Keratinocyte (primary cell): ENCODE measurements at regions not wholly inside any gene's neighbourhood (a gene's known extent, or its start where the extent isn't known, plus 50 kb on each side); places are given as distances from the start of the nearest gene placed in this dataset.

Source experiments
- DNase-seq: peaks from one replicate; pipeline ENCODE4 v3.0.0-alpha.2; 2011; ENCODE audit warnings: low read depth, missing footprints, low spot score
- FAIRE-seq: peaks from 2 replicates; lab custom pipeline; 2011; peaks lifted over from hg19 to GRCh38; lab: Jason Lieb, UNC
- H2AFZ ChIP-seq: 2 replicates; pipeline ENCODE4 v1.6.0; 2012; ENCODE audit warnings: low read length, control low read depth, inconsistent platforms; ENCODE audit not compliant: control insufficient read depth
- H3K27ac ChIP-seq: 2 replicates; pipeline ENCODE4 v1.5.1; 2011; ENCODE audit warnings: low read length; ENCODE audit not compliant: control insufficient read depth, insufficient read depth
- H3K27me3 ChIP-seq: 3 replicates; pipeline ENCODE4 v1.6.0; 2011; ENCODE audit warnings: low read length; ENCODE audit not compliant: control insufficient read depth, insufficient read depth; ENCODE audit errors: extremely low read depth
- H3K36me3 ChIP-seq, 2 experiments: 2 replicates in 1 of 2; 3 replicates in 1 of 2; pipeline ENCODE4 v1.5.1; 2011; ENCODE audit warnings: low read length in 2 of 2, mild to moderate bottlenecking in 1 of 2; ENCODE audit not compliant: control insufficient read depth in 2 of 2, insufficient read depth in 2 of 2; ENCODE audit errors: extremely low read depth in 1 of 2
- H3K4me1 ChIP-seq: 3 replicates; pipeline ENCODE4 v1.5.1; 2011; ENCODE audit warnings: low read length; ENCODE audit not compliant: control insufficient read depth, insufficient read depth; ENCODE audit errors: extremely low read depth
- H3K4me2 ChIP-seq: 3 replicates; pipeline ENCODE4 v1.6.0; 2011; ENCODE audit warnings: low read depth, low read length; ENCODE audit not compliant: control insufficient read depth, insufficient read depth; ENCODE audit errors: extremely low read depth
- H3K4me3 ChIP-seq, 3 experiments: fragments of 200-600 bp in 1 of 3; sonication (generic) in 1 of 3; 2 replicates in 2 of 3; 3 replicates in 1 of 3; pipeline ENCODE4 v1.5.1; 2011 to 2016; ENCODE audit warnings: low read length in 3 of 3, mild to moderate bottlenecking in 3 of 3, control low read depth in 2 of 3, inconsistent platforms in 1 of 3, low read depth in 1 of 3, mixed read lengths in 1 of 3, mixed run types in 1 of 3, moderate library complexity in 1 of 3; ENCODE audit not compliant: control insufficient read depth in 2 of 3, insufficient read depth in 2 of 3; ENCODE audit errors: extremely low read depth in 1 of 3
- H3K79me2 ChIP-seq: 2 replicates; pipeline ENCODE4 v1.6.0; 2012; ENCODE audit warnings: low read length; ENCODE audit not compliant: control insufficient read depth, insufficient read depth
- H3K9ac ChIP-seq: 3 replicates; pipeline ENCODE4 v1.6.0; 2011; ENCODE audit warnings: low read length; ENCODE audit not compliant: control insufficient read depth, insufficient read depth; ENCODE audit errors: extremely low read depth
- H3K9me1 ChIP-seq: 3 replicates; pipeline ENCODE4 v1.6.0; 2011; ENCODE audit warnings: low read length; ENCODE audit not compliant: control insufficient read depth, insufficient read depth; ENCODE audit errors: extremely low read depth
- H3K9me3 ChIP-seq: 2 replicates; pipeline ENCODE4 v1.5.1; 2012; ENCODE audit warnings: low read depth, low read length; ENCODE audit not compliant: control insufficient read depth
- H4K20me1 ChIP-seq: 3 replicates; pipeline ENCODE4 v1.6.0; 2011; ENCODE audit warnings: low read length; ENCODE audit not compliant: control insufficient read depth, insufficient read depth; ENCODE audit errors: extremely low read depth
- CTCF ChIP-seq, 3 experiments: IDR thresholded peaks in 1 of 3; conservative IDR thresholded peaks in 1 of 3; optimal IDR thresholded peaks in 1 of 3; 2 replicates in 2 of 3; 3 replicates in 1 of 3; pipeline versions ENCODE3 to v1.5.1; 2011; ENCODE audit warnings: low read length in 3 of 3, mild to moderate bottlenecking in 3 of 3, moderate library complexity in 2 of 3, control low read depth in 1 of 3, inconsistent platforms in 1 of 3; ENCODE audit not compliant: insufficient read depth in 2 of 3; ENCODE audit errors: extremely low read depth in 1 of 3
- EZH2 ChIP-seq: IDR thresholded peaks from one replicate; pipeline ENCODE4 v1.6.1; 2012; ENCODE audit warnings: inconsistent platforms, mild to moderate bottlenecking, low read length, moderate library complexity
- dilution Hi-C: fragments of 300-500 bp; cut with MboI; formaldehyde crosslinking; loops from one replicate; pipeline ENCODE4 v1.7.0; 2020; ENCODE audit warnings: low sequenced_read_pairs; ENCODE audit not compliant: extremely low pct_ligation_motif_present

DNA sequence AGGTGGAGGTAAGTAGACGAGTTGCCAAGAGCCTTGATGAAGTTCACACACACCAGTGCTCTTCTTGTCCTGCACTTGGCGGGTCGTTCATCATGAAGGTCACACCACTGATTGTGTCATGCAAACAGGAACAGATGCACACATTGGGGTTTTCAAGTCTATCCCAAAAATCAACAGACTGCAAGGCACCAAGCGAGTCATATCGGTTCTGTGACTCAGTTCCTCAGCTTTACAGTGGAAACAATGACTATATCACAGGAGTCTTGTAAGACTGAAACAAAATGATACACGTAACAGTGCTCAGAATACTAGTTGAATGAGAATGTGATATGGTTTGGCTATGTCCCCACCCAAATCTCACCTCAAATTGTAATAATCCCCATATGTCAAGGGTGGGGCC lies 526.9 kb upstream of the ID2 start:
- Histone ChIP-seq H3K27me3 (no peaks in the 10 kb centered on the region), H3K27ac (no peak overlapping the region), H3K9me3 (no peaks in the 10 kb centered on the region), H3K9ac (no peak overlapping the region), H3K4me1 (no peaks in the 10 kb centered on the region), H3K4me3 (no peak overlapping the region), H3K4me2 (no peak overlapping the region), H3K9me1 (no peaks in the 10 kb centered on the region), H2AFZ (no peak overlapping the region), H4K20me1 (no peaks in the 10 kb centered on the region), H3K79me2 (no peaks in the 10 kb centered on the region), H3K36me3 (no peaks in the 10 kb centered on the region)
- no peak for DNase-seq
- TF ChIP-seq CTCF (optimal IDR thresholded peaks at IDR 0.05 in 1 of 3, IDR thresholded peaks at IDR 0.05 in 1 of 3, conservative IDR thresholded peaks at IDR 0.05 in 1 of 3; ENCODE audit: extremely low read depth in 1 of 3, insufficient read depth in 2 of 3, low read length in 3 of 3) (no peak), EZH2 (no peak)
- FAIRE-seq, result no peak
- dilution Hi-C loops, result no loop called here

DNA sequence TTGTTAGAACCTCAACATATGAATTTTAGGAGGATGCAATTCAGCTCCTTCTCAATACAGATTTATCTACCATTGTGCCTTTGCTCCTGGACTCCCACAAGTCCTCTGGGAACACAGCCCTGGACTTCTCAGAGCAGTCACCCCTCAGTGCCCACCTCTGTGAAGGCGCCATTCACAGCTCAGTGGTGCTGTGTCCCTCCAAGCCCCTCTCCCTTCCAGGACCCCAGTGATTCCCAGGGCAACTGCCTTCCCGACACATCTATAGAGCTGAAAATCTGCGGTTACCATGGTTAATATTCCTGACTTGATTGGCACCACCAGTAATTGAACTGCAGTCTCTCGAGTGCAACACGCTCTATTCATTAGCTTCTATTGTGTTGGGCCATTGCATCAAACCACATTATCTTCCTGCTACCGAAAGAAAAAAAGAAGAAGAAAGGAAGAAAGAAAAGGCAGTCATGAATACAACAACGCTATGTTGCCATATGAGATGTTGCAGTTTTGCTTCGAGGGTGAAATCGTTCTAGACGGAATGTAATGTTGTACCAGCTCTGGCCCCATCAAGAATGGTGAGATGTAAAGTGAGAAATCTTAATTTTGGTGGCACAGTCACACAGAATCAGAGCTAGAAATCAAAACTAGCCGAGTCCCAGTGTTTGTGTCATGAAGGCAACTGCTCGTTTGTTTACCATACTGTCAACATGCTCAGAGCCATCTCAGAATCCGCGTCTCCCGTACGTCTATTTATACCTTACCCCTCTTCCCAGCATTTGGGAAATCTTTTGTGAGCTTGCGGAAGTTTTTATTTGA lies 524.0 kb upstream of the ID2 start:
- TF ChIP-seq EZH2, result no peak
- no peak for TF ChIP-seq CTCF (optimal IDR thresholded peaks at IDR 0.05 in 1 of 3, IDR thresholded peaks at IDR 0.05 in 1 of 3, conservative IDR thresholded peaks at IDR 0.05 in 1 of 3; ENCODE audit: extremely low read depth in 1 of 3, insufficient read depth in 2 of 3, low read length in 3 of 3)
- no peak for FAIRE-seq

More for the DNA sequence above, 524.0 kb upstream of the ID2 start:
- Histone ChIP-seq H3K4me1 (no peaks in the 10 kb centered on the region), H3K27me3 (no peaks in the 10 kb centered on the region), H3K27ac (no peak overlapping the region), H3K9me3 (no peaks in the 10 kb centered on the region), H2AFZ (no peak overlapping the region), H3K4me2 (no peak overlapping the region), H3K4me3 (no peak overlapping the region), H3K36me3 (no peaks in the 10 kb centered on the region), H3K9ac (no peak overlapping the region), H3K9me1 (no peaks in the 10 kb centered on the region), H3K79me2 (no peaks in the 10 kb centered on the region), H4K20me1 (no peaks in the 10 kb centered on the region)
- dilution Hi-C loops, result no loop called here
- no peak for DNase-seq
